Activated naive CD8-positive, alpha-beta T cell (primary cell): ENCODE measurements at regions not wholly inside any gene's neighbourhood (a gene's known extent, or its start where the extent isn't known, plus 50 kb on each side); places are given as distances from the start of the nearest gene placed in this dataset.

Experiments used
- H3K27ac Mint-ChIP-seq: one replicate; pipeline ENCODE4 v1.8.0; 2021; ENCODE audit warnings: mixed read lengths
- H3K27me3 Mint-ChIP-seq: one replicate; pipeline ENCODE4 v1.8.0; 2021; ENCODE audit warnings: mixed read lengths
- H3K36me3 Mint-ChIP-seq: one replicate; pipeline ENCODE4 v1.8.0; 2021; ENCODE audit warnings: mixed read lengths
- H3K4me1 Mint-ChIP-seq: one replicate; pipeline ENCODE4 v1.8.0; 2021; ENCODE audit warnings: low read depth, mixed read lengths
- H3K4me3 Mint-ChIP-seq: one replicate; pipeline ENCODE4 v1.8.0; 2021; ENCODE audit warnings: mild to moderate bottlenecking, mixed read lengths
- H3K9me3 Mint-ChIP-seq: one replicate; pipeline ENCODE4 v1.8.0; 2021; ENCODE audit warnings: low read depth, mixed read lengths

- Mint-ChIP-seq H3K27ac (no peak overlapping the region), H3K4me1 (no peaks in the 10 kb centered on the region), H3K4me3 (no peak overlapping the region), H3K36me3 (no peaks in the 10 kb centered on the region), H3K9me3 (peaks cover 6% of the 10 kb centered on the region), H3K27me3 (no peaks in the 10 kb centered on the region)
Observed at GRCh38 chr2:155043097-155043496, 344.6 kb downstream of the KCNJ3 start.

- H3K36me3 Mint-ChIP-seq = no peaks in the 10 kb centered on the region
- no peaks in the 10 kb centered on the region for H3K27me3 Mint-ChIP-seq
- no peak overlapping the region for H3K27ac Mint-ChIP-seq
- H3K4me3 Mint-ChIP-seq = no peak overlapping the region
- peaks cover 6% of the 10 kb centered on the region for H3K9me3 Mint-ChIP-seq
- H3K4me1 Mint-ChIP-seq = no peaks in the 10 kb centered on the region
Observed at GRCh38 chr2:155035308-155035707, 336.8 kb downstream of the KCNJ3 start.

- H3K4me1 Mint-ChIP-seq = no peaks in the 10 kb centered on the region
- no peaks in the 10 kb centered on the region for H3K36me3 Mint-ChIP-seq
- no peak overlapping the region for H3K27ac Mint-ChIP-seq
- no peak overlapping the region for H3K4me3 Mint-ChIP-seq
- peaks cover 1% of the 10 kb centered on the region for H3K9me3 Mint-ChIP-seq
- no peaks in the 10 kb centered on the region for H3K27me3 Mint-ChIP-seq
Observed at GRCh38 chr2:155033652-155034051, 335.2 kb downstream of the KCNJ3 start.

GRCh38 chr2:155030296-155030695 is 331.8 kb downstream of the KCNJ3 start:
- no peaks in the 10 kb centered on the region for H3K9me3 Mint-ChIP-seq
- H3K36me3 Mint-ChIP-seq = no peaks in the 10 kb centered on the region
- H3K27me3 Mint-ChIP-seq = no peaks in the 10 kb centered on the region
- no peak overlapping the region for H3K4me3 Mint-ChIP-seq
- H3K4me1 Mint-ChIP-seq = no peaks in the 10 kb centered on the region
- H3K27ac Mint-ChIP-seq = no peak overlapping the region

GRCh38 chr2:155026651-155027174 is 328.2 kb downstream of the KCNJ3 start:
- Mint-ChIP-seq H3K27me3 (no peaks in the 10 kb centered on the region), H3K9me3 (peaks cover 3% of the 10 kb centered on the region), H3K4me3 (no peak overlapping the region), H3K4me1 (no peaks in the 10 kb centered on the region), H3K27ac (no peak overlapping the region), H3K36me3 (no peaks in the 10 kb centered on the region)

GRCh38 chr2:155023674-155024073 is 325.2 kb downstream of the KCNJ3 start:
- Mint-ChIP-seq H3K4me3 (no peak overlapping the region), H3K36me3 (no peaks in the 10 kb centered on the region), H3K9me3 (peaks cover 8% of the 10 kb centered on the region), H3K27me3 (no peaks in the 10 kb centered on the region), H3K27ac (no peak overlapping the region), H3K4me1 (no peaks in the 10 kb centered on the region)

- no peak overlapping the region for H3K4me3 Mint-ChIP-seq
- H3K4me1 Mint-ChIP-seq = no peaks in the 10 kb centered on the region
- H3K27ac Mint-ChIP-seq = no peak overlapping the region
- H3K9me3 Mint-ChIP-seq = peaks cover 8% of the 10 kb centered on the region
- H3K36me3 Mint-ChIP-seq = no peaks in the 10 kb centered on the region
- H3K27me3 Mint-ChIP-seq = no peaks in the 10 kb centered on the region
Observed at GRCh38 chr2:155022531-155022930, 324.0 kb downstream of the KCNJ3 start.

GRCh38 chr2:155021618-155022017 is 323.1 kb downstream of the KCNJ3 start:
- no peak overlapping the region for H3K4me3 Mint-ChIP-seq
- no peaks in the 10 kb centered on the region for H3K27me3 Mint-ChIP-seq
- H3K27ac Mint-ChIP-seq = no peak overlapping the region
- H3K9me3 Mint-ChIP-seq = peaks cover 8% of the 10 kb centered on the region
- H3K4me1 Mint-ChIP-seq = no peaks in the 10 kb centered on the region
- H3K36me3 Mint-ChIP-seq = no peaks in the 10 kb centered on the region

GRCh38 chr2:155020246-155020645 is 321.8 kb downstream of the KCNJ3 start:
- H3K9me3 Mint-ChIP-seq = peaks cover 8% of the 10 kb centered on the region
- H3K36me3 Mint-ChIP-seq = no peaks in the 10 kb centered on the region
- H3K27ac Mint-ChIP-seq = no peak overlapping the region
- H3K27me3 Mint-ChIP-seq = no peaks in the 10 kb centered on the region
- no peaks in the 10 kb centered on the region for H3K4me1 Mint-ChIP-seq
- no peak overlapping the region for H3K4me3 Mint-ChIP-seq

GRCh38 chr2:155010925-155011324 is 312.4 kb downstream of the KCNJ3 start:
- H3K4me1 Mint-ChIP-seq = no peaks in the 10 kb centered on the region
- no peak overlapping the region for H3K4me3 Mint-ChIP-seq
- H3K27ac Mint-ChIP-seq = no peak overlapping the region
- peaks cover 12% of the 10 kb centered on the region for H3K9me3 Mint-ChIP-seq
- no peaks in the 10 kb centered on the region for H3K36me3 Mint-ChIP-seq
- H3K27me3 Mint-ChIP-seq = no peaks in the 10 kb centered on the region

- H3K36me3 Mint-ChIP-seq = no peaks in the 10 kb centered on the region
- no peak overlapping the region for H3K4me3 Mint-ChIP-seq
- no peaks in the 10 kb centered on the region for H3K9me3 Mint-ChIP-seq
- no peaks in the 10 kb centered on the region for H3K27me3 Mint-ChIP-seq
- no peaks in the 10 kb centered on the region for H3K4me1 Mint-ChIP-seq
- no peak overlapping the region for H3K27ac Mint-ChIP-seq
Observed at GRCh38 chr2:154995361-154995760, 296.9 kb downstream of the KCNJ3 start.

GRCh38 chr2:154992826-154993225 is 294.3 kb downstream of the KCNJ3 start:
- H3K27ac Mint-ChIP-seq = no peak overlapping the region
- no peaks in the 10 kb centered on the region for H3K4me1 Mint-ChIP-seq
- H3K36me3 Mint-ChIP-seq = no peaks in the 10 kb centered on the region
- peaks cover 1% of the 10 kb centered on the region for H3K9me3 Mint-ChIP-seq
- no peaks in the 10 kb centered on the region for H3K27me3 Mint-ChIP-seq
- H3K4me3 Mint-ChIP-seq = no peak overlapping the region

- H3K27ac Mint-ChIP-seq = no peak overlapping the region
- H3K27me3 Mint-ChIP-seq = no peaks in the 10 kb centered on the region
- no peaks in the 10 kb centered on the region for H3K36me3 Mint-ChIP-seq
- H3K4me1 Mint-ChIP-seq = no peaks in the 10 kb centered on the region
- H3K4me3 Mint-ChIP-seq = no peak overlapping the region
- peaks cover 27% of the 10 kb centered on the region for H3K9me3 Mint-ChIP-seq
Observed at GRCh38 chr2:154978710-154979109, 280.2 kb downstream of the KCNJ3 start.

- Mint-ChIP-seq H3K36me3 (no peaks in the 10 kb centered on the region), H3K4me3 (no peak overlapping the region), H3K27me3 (no peaks in the 10 kb centered on the region), H3K4me1 (no peaks in the 10 kb centered on the region), H3K9me3 (peaks cover 25% of the 10 kb centered on the region), H3K27ac (no peak overlapping the region)
Observed at GRCh38 chr2:154978244-154978643, 279.7 kb downstream of the KCNJ3 start.

- H3K4me3 Mint-ChIP-seq = no peak overlapping the region
- peaks cover 8% of the 10 kb centered on the region for H3K9me3 Mint-ChIP-seq
- no peaks in the 10 kb centered on the region for H3K36me3 Mint-ChIP-seq
- H3K27me3 Mint-ChIP-seq = no peaks in the 10 kb centered on the region
- no peaks in the 10 kb centered on the region for H3K4me1 Mint-ChIP-seq
- no peak overlapping the region for H3K27ac Mint-ChIP-seq
Observed at GRCh38 chr2:154974041-154974440, 275.5 kb downstream of the KCNJ3 start.

GRCh38 chr2:154963511-154963910 is 265.0 kb downstream of the KCNJ3 start:
- H3K4me1 Mint-ChIP-seq = no peaks in the 10 kb centered on the region
- no peaks in the 10 kb centered on the region for H3K27me3 Mint-ChIP-seq
- no peak overlapping the region for H3K27ac Mint-ChIP-seq
- no peaks in the 10 kb centered on the region for H3K9me3 Mint-ChIP-seq
- no peak overlapping the region for H3K4me3 Mint-ChIP-seq
- no peaks in the 10 kb centered on the region for H3K36me3 Mint-ChIP-seq
